GM18861 (cell line): ENCODE measurements at regions not wholly inside any gene's neighbourhood (a gene's known extent, or its start where the extent isn't known, plus 50 kb on each side); places are given as distances from the start of the nearest gene placed in this dataset.

Experiments
- ATAC-seq: cut with Tn5 transposase; IDR thresholded peaks from one replicate; pipeline ENCODE4 v1.9.1; 2021; ENCODE audit not compliant: unreplicated experiment

DNA sequence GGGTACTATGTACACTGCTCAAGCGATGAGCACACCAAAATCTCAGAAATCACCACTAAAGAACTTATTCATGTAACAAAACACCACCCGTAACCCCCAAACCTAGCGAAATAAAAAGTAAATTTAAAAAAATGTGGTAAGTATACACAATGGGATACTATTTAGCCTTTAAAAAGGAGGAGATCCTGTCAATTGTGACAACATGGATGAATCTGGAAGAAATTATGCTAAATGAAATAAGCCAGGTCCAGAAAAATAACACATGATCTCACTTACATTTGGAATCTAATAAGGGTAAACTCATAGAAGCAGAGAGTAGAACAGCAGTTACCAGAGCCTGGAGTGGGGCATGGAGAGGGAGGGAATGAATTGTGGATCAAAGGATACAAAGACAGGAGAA, 98.5 kb upstream of the SPATS2L start:
- ATAC-seq: no peak

DNA sequence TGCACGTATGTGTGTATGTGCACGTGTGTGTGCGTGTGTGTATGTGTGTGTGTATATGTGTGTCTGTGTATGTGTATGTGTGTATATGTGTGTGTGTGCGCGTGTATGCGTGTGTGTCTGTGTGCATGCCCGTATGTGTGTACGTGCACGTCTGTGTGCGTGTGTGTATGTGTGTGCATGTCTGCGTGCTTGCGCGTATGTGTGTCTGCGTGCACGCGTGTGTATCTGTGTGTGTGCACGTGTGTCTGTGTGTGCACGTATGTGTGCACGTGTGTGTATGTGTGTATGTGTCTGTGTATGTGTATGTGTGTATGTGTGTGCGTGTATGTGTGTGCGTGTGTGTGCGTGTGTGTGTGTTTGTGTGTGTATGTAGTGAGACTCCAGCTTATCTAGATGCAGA, 97.5 kb upstream of the SPATS2L start:
- ATAC-seq: no peak

DNA sequence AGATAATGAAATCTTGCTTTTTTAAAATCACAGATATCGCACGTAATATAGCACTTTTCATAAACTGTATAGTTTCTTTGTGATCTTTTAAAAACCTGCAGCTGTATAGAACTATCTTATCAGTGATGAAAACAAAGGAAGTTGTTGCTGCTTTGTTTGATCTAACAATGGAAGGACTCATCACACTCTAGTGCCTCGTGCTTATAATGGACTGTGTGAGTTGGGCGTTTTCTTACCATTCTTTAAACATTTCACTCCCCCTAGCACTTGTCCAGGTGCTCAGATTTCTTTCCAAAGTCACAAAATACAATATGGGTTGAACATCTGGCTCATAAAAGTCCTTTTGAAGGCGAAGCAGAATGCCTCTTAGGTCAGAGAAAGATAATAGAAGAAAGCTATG, 94.8 kb upstream of the SPATS2L start:
- no peak for ATAC-seq

- ATAC-seq: no peak
Measured at GRCh38 chr2:200212862-200213425, 93.5 kb upstream of the SPATS2L start.

DNA sequence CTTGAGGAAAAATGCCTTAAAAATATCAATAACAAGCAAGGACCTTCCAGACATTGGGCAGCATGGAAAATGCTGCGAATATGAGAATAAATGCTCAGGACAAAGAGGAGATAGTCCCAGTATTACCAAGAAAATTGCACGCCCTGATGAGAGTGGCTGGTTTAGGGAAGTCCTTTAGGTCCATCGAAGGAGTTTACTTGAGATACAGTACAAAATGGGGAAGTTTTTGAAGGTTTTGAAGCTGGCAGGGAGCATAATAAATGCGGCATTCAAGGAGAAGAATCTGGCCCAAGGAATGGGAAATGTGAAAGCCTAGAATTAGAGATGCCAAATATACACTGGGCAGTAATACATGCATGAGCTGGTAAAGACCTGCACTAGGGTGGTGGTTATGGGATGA, 90.2 kb upstream of the SPATS2L start:
- ATAC-seq: no peak

GRCh38 chr2:200217320-200217719, 89.2 kb upstream of the SPATS2L start:
- ATAC-seq: no peak

- no peak for ATAC-seq
Measured at GRCh38 chr2:200218645-200219044, 87.8 kb upstream of the SPATS2L start.

GRCh38 chr2:200219309-200220113, 87.0 kb upstream of the SPATS2L start:
- ATAC-seq: no peak

DNA sequence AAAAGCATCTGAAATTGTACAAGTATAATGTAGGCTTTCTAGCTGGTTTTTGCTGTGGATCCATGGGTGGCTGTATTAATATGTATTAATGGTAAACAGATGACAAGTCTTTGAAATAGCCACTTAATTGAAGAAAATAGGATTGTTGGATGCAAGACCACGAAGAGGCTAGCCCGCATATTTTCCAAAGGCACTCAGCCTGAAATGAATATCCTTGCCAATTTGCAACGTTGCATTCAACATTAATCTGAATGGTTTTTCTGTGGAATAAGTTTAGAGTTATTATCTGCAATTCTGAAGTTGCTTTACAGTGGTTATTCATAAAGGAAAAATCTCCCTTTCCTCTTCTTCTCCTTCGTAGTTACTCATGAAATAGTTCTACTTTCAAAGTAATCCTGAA, 86.2 kb upstream of the SPATS2L start:
- ATAC-seq: no peak

DNA sequence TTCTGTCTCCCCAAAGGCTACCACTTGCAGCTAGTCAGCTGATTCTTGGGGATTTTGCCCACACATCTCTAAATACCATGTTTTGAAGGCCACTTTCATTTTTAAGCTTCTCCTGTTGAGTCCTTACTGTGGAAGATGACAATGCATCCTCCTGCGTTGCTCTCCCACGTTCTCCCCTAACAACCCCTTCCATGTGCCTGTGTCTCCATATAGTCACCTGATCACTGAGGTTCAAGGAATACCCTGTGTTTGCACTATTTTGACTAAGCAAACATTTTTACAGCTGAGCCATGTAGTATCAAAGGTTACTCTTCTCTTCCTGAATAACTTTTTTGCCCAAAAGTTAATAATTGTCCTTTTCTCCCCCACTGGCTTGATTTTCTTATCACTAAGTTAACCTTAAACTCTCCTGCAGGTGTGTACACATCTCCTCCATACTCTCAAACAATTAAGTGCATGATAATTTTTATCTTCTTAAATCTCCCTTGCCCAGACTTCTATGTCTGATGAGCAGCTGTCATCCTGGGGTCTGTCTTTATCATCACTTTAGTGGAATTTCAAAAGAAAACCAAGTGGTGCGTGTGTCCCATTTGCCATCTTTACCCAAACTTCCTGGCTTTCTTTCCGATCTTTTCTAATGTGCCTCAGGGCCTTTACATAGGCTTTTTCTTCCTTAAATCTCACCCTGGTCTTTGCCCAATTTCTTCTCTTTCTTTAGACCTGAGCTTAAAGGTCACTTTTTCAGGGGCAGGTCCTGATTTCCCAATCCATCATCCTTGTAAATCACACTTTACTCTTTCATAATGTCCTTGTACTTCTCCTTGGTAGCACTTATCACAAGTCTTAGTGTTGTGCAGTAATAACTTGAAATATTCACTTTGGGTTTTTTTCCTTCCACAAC, 85.2 kb upstream of the SPATS2L start:
- no peak for ATAC-seq

DNA sequence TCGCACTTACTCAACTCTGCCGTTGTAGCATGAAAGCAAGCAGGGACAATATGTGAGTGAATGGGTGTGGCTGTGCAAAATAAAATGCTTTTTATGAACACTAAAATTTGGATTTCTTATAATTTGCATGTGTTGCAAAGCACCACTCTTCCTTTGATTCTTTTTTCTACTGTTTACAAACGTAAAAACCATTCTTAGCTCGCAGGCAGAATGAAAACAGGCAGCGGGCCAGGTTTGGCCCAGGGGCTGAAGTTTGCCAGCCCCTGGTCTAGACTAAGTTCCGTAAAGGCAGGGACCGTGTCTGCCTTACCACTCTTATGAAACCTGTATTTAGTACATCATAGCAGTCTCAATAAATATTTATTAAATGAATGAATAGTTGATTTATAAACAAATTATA, 83.7 kb upstream of the SPATS2L start:
- ATAC-seq: no peak

DNA sequence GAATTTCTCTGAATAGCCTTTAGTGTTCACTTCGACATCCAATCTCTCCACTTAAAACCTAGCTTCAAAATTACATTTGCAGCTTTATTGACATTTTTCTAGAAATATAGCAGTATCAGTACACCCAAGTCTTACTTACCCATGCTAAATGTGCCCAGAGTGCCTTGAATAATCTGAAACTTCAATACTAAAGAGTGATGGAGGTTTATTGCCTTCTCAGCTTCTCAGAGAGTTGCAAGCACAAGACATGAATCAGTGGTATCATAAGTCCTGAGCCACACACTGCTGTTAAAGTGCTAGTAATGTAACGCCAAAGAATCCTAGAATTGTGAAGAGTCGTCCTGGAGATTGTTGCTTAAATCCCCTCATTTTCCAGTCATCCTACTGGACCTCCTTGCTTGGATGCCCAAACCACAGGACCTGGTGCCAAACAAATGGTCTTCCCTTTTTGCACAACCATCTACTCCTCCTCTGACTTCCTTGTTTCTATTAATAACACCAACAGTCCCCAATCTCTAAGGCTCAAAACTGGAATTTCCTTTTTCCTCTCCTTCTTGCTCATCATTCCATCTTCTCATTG, 83.2 kb upstream of the SPATS2L start:
- ATAC-seq: no peak

DNA sequence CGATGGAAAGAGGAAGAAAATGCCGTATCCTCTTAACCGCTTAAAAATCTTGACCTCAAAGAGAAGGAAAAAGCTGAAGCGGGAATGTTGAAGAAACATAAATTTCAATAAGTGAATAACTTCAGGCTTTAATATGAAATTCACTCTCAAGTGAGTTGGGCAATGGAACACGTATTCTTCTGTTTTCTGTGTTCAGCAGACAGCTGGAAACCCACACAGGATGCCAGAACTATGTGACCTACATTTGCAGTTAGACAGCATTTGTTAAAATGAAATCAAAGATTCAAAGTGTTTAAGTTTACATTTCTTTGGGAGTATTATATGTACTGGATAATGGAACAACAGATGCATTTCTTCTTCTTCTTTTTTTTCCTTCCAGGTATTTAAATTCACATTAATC, 80.5 kb upstream of the SPATS2L start:
- ATAC-seq: no peak

- no peak for ATAC-seq
Measured at GRCh38 chr2:200226451-200227426, 79.8 kb upstream of the SPATS2L start.

DNA sequence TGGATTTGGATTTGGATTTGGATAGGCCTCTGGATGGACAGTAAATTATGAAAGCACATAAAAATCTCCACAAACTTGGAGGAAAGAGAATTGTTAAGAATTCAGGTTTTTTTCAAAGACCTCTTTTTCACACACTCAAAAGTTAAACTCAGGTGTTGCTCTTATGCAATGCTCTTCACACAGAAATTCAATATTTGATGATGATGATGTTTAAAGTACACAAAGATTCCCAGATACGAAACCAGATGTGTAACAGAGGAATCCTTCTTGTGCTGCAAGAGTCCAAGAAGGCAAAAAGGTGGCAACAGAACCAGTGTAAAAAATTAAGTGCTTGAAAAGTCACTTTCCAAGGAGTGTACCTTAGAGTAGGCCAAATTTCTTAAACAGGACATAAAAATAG, 75.8 kb upstream of the SPATS2L start:
- no peak for ATAC-seq

DNA sequence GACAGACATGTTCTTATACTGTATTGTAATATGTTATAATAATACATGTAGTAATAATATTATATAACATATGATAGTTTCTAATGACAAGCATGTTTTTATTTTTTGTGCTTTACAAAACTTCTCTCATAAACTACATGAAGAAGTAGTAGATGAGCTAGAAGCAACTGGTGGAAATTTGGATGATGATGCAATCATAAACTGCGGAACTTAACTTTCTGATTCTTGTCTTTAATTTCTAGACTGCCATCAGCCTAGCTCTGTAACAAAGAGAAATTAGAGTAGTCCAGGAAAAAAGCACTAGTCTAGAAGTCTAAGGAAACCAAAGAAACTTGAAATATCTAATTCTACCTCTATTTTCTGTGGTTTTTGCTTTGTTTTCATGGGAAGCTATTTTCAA, 71.0 kb upstream of the SPATS2L start:
- no peak for ATAC-seq

- ATAC-seq: no peak
Measured at GRCh38 chr2:200239216-200239615, 67.3 kb upstream of the SPATS2L start.

- no peak for ATAC-seq
Measured at GRCh38 chr2:200242570-200242969, 63.9 kb upstream of the SPATS2L start.

DNA sequence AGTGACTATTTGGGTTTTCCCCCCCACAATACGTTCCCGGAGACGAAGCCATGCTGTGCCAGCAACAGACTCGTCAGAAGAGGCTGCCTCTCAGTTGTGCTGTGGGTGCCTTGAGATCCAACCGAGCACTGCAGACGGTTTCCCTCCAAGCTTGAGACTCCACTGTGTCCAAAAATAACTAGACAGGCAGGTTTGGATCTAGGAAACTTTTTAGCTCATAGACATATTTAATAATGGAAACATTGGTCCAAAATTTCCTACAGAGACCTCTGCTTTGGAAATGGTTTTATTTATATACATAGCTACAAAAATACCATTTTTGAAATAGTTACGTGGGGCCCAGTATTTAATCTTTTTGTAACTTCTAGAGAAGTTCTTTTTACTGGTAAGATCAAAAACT, 63.1 kb upstream of the SPATS2L start:
- no peak for ATAC-seq

DNA sequence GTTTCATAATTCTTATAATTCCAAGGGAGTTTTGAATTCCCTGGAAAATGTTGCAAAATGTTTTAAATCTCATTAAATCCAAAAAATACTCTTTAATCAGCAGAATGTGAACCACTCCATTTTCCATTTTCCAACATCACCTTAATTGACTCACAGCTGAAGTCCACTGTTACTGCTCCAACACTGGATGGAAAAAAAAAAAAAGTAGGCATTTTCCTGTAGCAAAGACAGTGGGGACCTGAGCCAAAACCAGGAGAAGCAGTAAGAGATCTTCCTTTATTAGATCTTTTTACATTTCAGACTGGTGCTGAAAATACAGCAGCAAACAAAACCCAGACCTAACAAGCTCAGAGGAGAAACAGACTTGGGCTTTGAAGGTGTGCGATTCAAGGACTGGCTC, 62.4 kb upstream of the SPATS2L start:
- ATAC-seq: no peak
